GM12875 (cell line): ENCODE measurements at regions not wholly inside any gene's neighbourhood (a gene's known extent, or its start where the extent isn't known, plus 50 kb on each side); places are given as distances from the start of the nearest gene placed in this dataset.

Experiments used
- H3K4me3 ChIP-seq: one replicate; pipeline ENCODE4 v1.5.1; 2011; ENCODE audit warnings: low read depth, low read length, control low read depth
- CTCF ChIP-seq: IDR thresholded peaks from 2 replicates; pipeline ENCODE4 v1.5.1; 2011; ENCODE audit warnings: low read depth, mild to moderate bottlenecking, control low read depth, inconsistent platforms, low read length, moderate library complexity, borderline replicate concordance; ENCODE audit not compliant: insufficient read depth

GRCh38 chr5:100232736-100233135 is 302.4 kb upstream of the FAM174A start:
- H3K4me3 ChIP-seq, result no peak overlapping the region
- TF ChIP-seq CTCF, result no peak

- H3K4me3 ChIP-seq, result no peak overlapping the region
- TF ChIP-seq CTCF, result no peak
Observed at GRCh38 chr5:100188778-100189177, 346.4 kb upstream of the FAM174A start.

GRCh38 chr5:100188339-100188738 is 346.8 kb upstream of the FAM174A start:
- TF ChIP-seq CTCF, result no peak
- H3K4me3 ChIP-seq, result no peak overlapping the region

GRCh38 chr5:100186181-100186580 is 349.0 kb upstream of the FAM174A start:
- TF ChIP-seq CTCF, result no peak
- no peak overlapping the region for H3K4me3 ChIP-seq

- no peak for TF ChIP-seq CTCF
- no peak overlapping the region for H3K4me3 ChIP-seq
Observed at GRCh38 chr5:100182402-100182801, 352.8 kb upstream of the FAM174A start.

GRCh38 chr5:100175346-100175745 is 359.8 kb upstream of the FAM174A start:
- H3K4me3 ChIP-seq, result no peak overlapping the region
- no peak for TF ChIP-seq CTCF

GRCh38 chr5:100165309-100165708 is 369.9 kb upstream of the FAM174A start:
- no peak for TF ChIP-seq CTCF
- H3K4me3 ChIP-seq, result no peak overlapping the region
